Loucy (cell line): ENCODE measurements at regions not wholly inside any gene's neighbourhood (a gene's known extent, or its start where the extent isn't known, plus 50 kb on each side); places are given as distances from the start of the nearest gene placed in this dataset.

ENCODE experiments used
- H2AFZ ChIP-seq: fragments of 200-600 bp; sonication (generic); 2 replicates; pipeline ENCODE4 v1.6.0; 2016; ENCODE audit warnings: antibody characterized with exemption, mild to moderate bottlenecking, low read length, moderate library complexity
- H3F3A ChIP-seq: fragments of 200-600 bp; 2 replicates; pipeline ENCODE4 v1.6.0; 2016; ENCODE audit warnings: antibody characterized with exemption, low read depth, mild to moderate bottlenecking
- H3K27me3 ChIP-seq: fragments of 200-600 bp; sonication (generic); 2 replicates; pipeline ENCODE4 v1.6.1; 2014; ENCODE audit warnings: low read length, mild to moderate bottlenecking; ENCODE audit not compliant: insufficient read depth, poor library complexity, severe bottlenecking
- H3K36me3 ChIP-seq: fragments of 200-600 bp; sonication (generic); 2 replicates; pipeline ENCODE4 v1.6.1; 2016; ENCODE audit warnings: low read length; ENCODE audit not compliant: insufficient read depth
- H3K4me1 ChIP-seq: fragments of 200-600 bp; sonication (generic); 2 replicates; pipeline ENCODE4 v1.5.1; 2014; ENCODE audit warnings: low read length, mild to moderate bottlenecking; ENCODE audit not compliant: insufficient read depth, poor library complexity, severe bottlenecking
- H3K4me2 ChIP-seq: fragments of 200-600 bp; sonication (generic); 2 replicates; pipeline ENCODE4 v1.6.0; 2014; ENCODE audit warnings: antibody characterized with exemption, low read length, low read depth, mild to moderate bottlenecking; ENCODE audit not compliant: poor library complexity, severe bottlenecking
- H3K4me3 ChIP-seq: fragments of 200-600 bp; sonication (generic); 2 replicates; pipeline ENCODE4 v1.5.1; 2014; ENCODE audit warnings: low read length, mild to moderate bottlenecking, mixed read lengths; ENCODE audit not compliant: poor library complexity, severe bottlenecking
- H3K79me2 ChIP-seq: fragments of 200-600 bp; sonication (generic); 2 replicates; pipeline ENCODE4 v1.6.1; 2014; ENCODE audit warnings: low read length; ENCODE audit not compliant: insufficient read depth
- H3K9ac ChIP-seq: fragments of 200-600 bp; sonication (generic); 2 replicates; pipeline ENCODE4 v1.6.0; 2014; ENCODE audit warnings: mild to moderate bottlenecking, low read depth, low read length, moderate library complexity; ENCODE audit not compliant: poor library complexity, severe bottlenecking
- H3K9me2 ChIP-seq: fragments of 200-600 bp; sonication (generic); replicated peaks from 2 replicates; pipeline ENCODE4 v1.6.1; 2016; ENCODE audit warnings: low read depth, low read length, mixed read lengths
- H3K9me3 ChIP-seq: fragments of 200-600 bp; sonication (generic); 2 replicates; pipeline ENCODE4 v1.6.1; 2014; ENCODE audit warnings: mild to moderate bottlenecking, antibody characterized with exemption, low read length, low read depth; ENCODE audit not compliant: insufficient read depth
- H4K20me1 ChIP-seq: fragments of 200-600 bp; sonication (generic); 2 replicates; pipeline ENCODE4 v1.6.0; 2014; ENCODE audit warnings: antibody characterized with exemption, low read length, mild to moderate bottlenecking; ENCODE audit not compliant: insufficient read depth, poor library complexity, severe bottlenecking
- CTCF ChIP-seq: fragments of 200-600 bp; sonication (generic); conservative IDR thresholded peaks from 2 replicates; pipeline ENCODE4 v1.5.1; 2014; ENCODE audit warnings: mild to moderate bottlenecking, antibody characterized with exemption, low read length
- EZH2phosphoT487 ChIP-seq: fragments of 200-600 bp; IDR thresholded peaks from 2 replicates; pipeline ENCODE4 v1.6.1; 2018; ENCODE audit warnings: antibody characterized with exemption, mild to moderate bottlenecking, moderate library complexity, borderline replicate concordance

- H3K79me2 ChIP-seq: no peaks in the 10 kb centered on the region
- H4K20me1 ChIP-seq: no peaks in the 10 kb centered on the region
- TF ChIP-seq EZH2phosphoT487: no peak
- TF ChIP-seq CTCF: no peak
- no peak overlapping the region for H2AFZ ChIP-seq
- H3K9me2 ChIP-seq: no peaks in the 10 kb centered on the region
- H3K4me3 ChIP-seq: no peak overlapping the region
- H3K9ac ChIP-seq: no peak overlapping the region
- H3K27me3 ChIP-seq: no peaks in the 10 kb centered on the region
- no peaks in the 10 kb centered on the region for H3K36me3 ChIP-seq
- H3K4me1 ChIP-seq: no peaks in the 10 kb centered on the region
- H3K4me2 ChIP-seq: no peak overlapping the region
- H3F3A ChIP-seq: no peaks in the 10 kb centered on the region
- H3K9me3 ChIP-seq: no peaks in the 10 kb centered on the region
These were observed 51.7 kb upstream of the ACVR2A start for GRCh38 chr2:147792966-147793617.

GRCh38 chr2:147790580-147790979 is 54.2 kb upstream of the ACVR2A start:
- Histone ChIP-seq H3K4me1 (no peaks in the 10 kb centered on the region), H3K79me2 (no peaks in the 10 kb centered on the region), H4K20me1 (no peaks in the 10 kb centered on the region), H3K4me2 (no peak overlapping the region), H3K9me2 (no peaks in the 10 kb centered on the region), H2AFZ (no peak overlapping the region), H3K27me3 (no peaks in the 10 kb centered on the region), H3K9ac (no peak overlapping the region), H3K36me3 (no peaks in the 10 kb centered on the region), H3K4me3 (no peak overlapping the region), H3K9me3 (no peaks in the 10 kb centered on the region), H3F3A (no peaks in the 10 kb centered on the region)
- TF ChIP-seq CTCF: no peak
- TF ChIP-seq EZH2phosphoT487: no peak

GRCh38 chr2:147789720-147790119 is 55.1 kb upstream of the ACVR2A start:
- no peak for TF ChIP-seq EZH2phosphoT487
- no peak for TF ChIP-seq CTCF
- no peak overlapping the region for H3K9ac ChIP-seq
- no peaks in the 10 kb centered on the region for H3K9me3 ChIP-seq
- no peaks in the 10 kb centered on the region for H3K36me3 ChIP-seq
- no peaks in the 10 kb centered on the region for H3K9me2 ChIP-seq
- no peak overlapping the region for H3K4me2 ChIP-seq
- no peaks in the 10 kb centered on the region for H3K27me3 ChIP-seq
- H2AFZ ChIP-seq: no peak overlapping the region
- no peaks in the 10 kb centered on the region for H3K4me1 ChIP-seq
- H3F3A ChIP-seq: no peaks in the 10 kb centered on the region
- no peak overlapping the region for H3K4me3 ChIP-seq
- H3K79me2 ChIP-seq: no peaks in the 10 kb centered on the region
- H4K20me1 ChIP-seq: no peaks in the 10 kb centered on the region
